ENCODE measurements at regions not wholly inside any gene's neighbourhood (a gene's known extent, or its start where the extent isn't known, plus 50 kb on each side); places are given as distances from the start of the nearest gene placed in this dataset.

DNA sequence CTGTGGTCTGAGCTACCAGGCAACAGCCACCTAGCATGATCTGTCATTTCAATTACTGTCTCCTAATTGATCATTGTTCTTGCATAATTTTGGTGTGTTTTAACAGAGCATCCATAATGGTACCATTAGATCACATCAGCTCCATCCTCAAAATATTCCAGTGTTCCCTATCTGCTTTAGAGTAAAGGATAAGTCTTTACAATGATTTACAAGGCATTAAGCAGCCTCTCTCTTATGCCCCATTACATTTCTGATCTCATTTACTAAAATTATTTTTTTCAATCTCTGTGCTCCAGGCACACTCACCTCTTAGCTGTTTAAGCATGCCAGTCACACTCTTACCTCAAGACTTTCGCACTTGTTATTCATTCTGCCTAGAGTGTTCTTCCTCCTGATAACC is 389.9 kb upstream of the PTPRD start:
- no peak for DNase-seq

DNA sequence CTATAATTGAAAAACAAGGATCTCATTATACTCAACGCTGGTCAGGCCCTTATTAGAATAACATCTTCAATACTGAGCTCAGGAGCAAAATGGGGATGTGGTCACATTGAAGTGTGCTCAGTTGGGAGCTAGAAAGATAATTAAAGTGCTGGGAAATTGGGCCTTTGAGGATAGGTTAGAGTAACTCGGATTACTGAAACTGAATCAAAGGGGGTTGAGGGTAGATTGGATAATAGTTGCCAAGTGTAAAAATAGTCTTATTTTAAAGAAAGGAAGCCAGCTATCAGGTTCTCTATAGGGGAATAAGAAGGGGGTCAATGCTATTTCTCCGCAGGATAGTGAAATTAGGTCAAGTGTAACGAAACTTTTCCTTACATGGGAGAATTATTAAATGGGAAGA is 391.0 kb upstream of the PTPRD start:
- no peak for DNase-seq

DNA sequence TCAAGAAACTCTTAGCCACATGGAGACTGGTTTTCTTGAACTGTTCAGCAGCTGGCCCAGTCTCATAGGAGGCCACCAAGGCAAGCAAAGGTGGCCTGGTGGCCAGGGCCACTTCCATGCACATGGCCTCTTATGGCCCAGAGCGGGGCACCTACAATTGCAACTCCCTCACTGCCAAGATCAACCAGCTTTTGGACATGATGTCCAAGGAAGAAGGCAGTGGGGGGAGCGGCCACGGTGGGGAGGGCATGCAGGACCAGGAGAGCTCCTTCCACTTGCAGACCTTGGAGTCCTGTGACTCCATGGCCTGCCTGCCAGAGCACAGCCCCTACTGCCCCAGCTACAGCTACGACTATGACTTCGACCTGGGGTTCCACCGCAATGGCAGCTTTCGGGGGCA is 398.9 kb upstream of the PTPRD start:
- no peak for DNase-seq

DNA sequence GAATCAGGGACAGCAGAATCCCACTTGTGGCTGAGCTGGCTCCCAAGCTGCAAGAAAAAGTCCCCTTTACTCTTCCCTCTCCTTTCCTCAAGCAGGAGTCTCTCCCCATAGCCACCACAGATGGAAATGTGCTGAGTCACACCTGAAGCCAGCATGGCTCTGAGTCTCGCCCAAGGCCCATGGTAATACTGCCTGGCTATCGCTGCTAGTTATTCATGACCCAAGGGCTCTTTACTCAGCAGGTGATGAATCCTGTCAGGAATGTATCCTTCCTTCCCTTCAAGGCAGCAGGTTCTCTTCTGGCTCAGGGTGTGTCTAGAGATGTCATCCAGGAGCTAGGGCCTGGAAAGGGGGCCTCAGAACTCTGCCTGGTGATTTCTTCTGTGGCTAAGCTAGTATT is 403.3 kb upstream of the PTPRD start:
- DNase-seq: no peak

DNA sequence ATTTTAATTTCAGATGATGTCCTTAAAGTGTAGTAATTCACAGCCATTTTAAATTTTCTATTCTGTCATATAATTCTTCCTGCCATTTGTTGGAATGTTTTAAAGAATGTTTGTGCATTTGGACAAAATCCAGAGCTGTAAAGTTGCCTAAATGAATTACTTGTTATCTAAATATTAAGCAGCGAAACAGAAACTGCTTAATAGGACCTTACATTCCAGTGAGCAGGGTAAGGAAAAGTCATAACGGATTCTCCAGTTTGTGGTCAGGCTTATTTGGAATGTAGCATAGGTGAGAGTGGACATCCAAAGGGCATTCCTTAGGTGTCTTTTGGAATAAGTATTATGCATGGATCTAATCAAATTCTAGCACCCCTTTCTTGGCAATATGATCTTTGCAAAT is 410.4 kb upstream of the PTPRD start:
- DNase-seq: no peak

DNA sequence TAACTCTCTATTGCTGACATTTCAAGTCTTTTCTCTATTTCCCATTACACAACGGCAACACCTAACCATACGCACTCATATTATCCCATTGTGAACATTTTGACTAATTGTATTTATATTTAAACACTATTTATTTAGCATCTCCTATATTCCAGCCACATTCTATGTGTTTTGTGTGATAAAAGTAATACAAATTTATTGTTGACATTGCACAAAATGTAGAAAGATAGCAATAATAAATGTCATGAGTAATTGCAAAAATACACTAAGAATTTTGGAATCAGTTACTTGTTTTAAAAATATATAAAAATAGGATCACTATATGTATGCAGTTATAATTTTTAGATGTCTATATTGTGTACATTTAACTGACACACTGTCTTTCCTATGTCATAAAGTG is 413.0 kb upstream of the PTPRD start:
- no peak for DNase-seq

DNA sequence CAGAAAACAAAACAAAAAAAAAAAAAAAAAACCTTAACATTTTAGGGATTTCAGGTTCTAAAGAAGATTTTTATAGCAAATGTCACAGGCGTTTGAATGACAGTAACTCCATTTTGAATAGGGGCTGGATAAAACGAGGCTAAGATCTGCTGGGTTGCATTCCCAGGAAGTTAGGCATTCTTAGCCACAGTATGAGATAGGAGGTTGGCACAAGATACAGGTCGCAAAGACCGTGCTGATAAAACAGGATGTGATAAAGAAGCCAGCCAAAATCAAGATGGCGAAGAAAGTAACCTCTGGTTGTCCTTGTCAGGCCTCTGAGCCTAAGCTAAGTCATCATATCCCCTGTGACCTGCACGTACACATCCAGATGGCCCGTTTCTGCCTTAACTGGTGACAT is 425.6 kb upstream of the PTPRD start:
- no peak for DNase-seq

DNA sequence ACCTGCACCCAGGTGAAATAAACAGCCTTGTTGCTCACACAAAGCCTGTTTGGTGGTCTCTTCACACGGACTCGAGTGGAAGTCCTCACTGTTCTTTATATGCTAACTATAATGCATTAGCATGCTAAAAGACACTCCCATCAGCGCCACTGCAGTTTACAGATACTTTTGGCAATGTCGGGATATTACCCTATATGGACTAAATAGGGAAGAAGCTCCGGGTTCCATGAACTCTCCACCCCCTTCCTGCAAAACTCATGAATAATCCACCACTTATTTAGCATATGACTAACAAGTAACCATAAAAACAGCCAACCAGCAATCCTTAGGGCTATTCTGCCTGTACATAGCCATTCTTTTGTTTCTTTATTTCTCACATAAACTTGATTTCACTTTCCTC is 426.2 kb upstream of the PTPRD start:
- DNase-seq: no peak

DNA sequence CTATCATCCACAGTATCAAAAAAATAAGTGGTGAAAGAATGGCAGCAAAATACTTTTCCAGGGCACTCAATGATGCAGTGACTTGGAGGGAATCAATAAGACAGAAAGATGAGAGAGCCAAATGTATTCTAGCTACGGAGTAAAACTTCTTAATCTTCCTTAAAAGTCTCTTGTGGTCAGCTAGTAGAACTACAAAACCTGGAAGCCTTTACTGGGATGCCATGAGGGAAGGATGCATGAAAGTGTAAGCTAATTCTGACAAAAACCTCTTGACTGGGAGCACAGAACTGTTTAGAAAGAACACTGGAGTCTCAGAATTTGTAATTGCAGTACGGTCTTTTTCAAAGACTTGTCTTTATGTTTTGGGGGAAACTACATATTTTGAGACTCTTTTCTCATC is 432.8 kb upstream of the PTPRD start:
- no peak for DNase-seq

DNA sequence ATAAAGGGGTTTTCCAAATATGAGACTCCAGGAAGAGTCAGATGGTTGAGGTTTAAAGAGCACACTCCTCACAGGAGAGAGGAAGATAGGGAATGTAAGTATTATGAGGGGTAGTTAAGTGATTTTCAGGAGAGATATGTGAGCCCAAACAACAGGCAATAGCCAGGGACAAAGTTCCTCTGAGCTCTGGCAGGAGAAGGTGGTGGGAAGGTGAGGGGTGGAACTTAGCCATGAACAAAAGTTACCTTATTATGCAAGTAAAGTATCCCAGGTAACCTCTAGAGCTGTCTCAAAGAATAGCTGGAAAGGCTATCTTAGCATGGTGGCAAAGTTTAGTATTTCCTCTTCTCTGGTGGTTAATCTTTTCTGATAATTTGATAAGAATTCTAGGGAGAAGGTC is 450.5 kb upstream of the PTPRD start:
- DNase-seq: no peak

DNA sequence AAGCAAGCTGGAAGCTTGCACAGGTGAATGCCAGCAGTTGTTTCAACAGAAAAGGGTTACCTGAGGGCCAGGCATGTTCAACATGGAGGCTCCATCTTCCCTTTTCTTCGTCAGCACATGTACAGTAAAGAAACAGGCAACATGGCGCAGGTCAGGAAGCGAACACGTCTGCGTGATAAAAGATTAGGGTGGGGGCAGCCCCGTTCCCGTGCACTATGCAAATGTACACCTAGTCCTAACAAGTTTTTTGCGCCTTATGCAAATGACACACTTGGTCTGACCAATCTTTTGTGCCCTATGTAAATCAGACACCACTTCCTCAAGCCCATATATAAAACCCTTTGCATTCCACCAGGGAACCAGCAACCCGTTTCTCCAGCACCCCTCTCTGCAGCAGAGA is 452.1 kb upstream of the PTPRD start:
- DNase-seq: no peak

DNA sequence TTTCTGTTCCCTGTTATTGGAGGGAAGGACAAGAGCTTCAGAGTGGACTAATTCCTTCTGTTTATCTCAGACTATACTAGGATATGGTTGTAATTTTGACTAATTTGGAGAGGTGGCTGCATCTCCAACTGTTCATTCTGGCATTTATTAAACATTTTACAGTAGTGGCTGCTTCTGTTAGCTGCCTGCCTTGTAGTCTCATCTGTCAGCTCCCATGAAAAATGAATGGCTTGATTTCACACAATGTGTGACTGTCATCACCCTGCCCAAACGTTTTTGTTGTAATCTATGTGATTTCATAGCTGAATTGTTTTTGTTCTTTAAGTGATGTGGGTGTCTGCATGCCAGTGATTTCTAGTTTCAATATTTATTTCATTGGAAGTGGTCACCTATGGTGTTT is 459.4 kb upstream of the PTPRD start:
- DNase-seq: no peak

DNA sequence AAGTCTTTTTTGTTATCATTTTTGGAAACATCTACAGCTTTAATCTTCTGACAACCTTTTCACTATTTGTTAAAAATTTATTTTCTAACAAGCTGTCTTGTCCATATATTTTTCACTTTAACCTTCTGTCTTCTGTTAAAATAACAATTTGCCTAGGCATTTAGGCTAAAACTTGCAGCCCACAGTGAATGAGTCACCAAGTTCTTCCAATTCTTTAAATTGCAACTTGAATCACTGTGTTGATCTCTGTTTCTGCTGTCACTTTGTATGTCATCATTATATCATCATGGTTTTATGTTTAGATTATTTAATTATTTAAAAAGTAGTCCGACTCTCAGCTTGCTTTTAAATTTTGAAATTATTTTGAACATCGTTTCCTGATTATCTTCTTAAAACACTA is 473.8 kb upstream of the PTPRD start:
- no peak for DNase-seq

DNA sequence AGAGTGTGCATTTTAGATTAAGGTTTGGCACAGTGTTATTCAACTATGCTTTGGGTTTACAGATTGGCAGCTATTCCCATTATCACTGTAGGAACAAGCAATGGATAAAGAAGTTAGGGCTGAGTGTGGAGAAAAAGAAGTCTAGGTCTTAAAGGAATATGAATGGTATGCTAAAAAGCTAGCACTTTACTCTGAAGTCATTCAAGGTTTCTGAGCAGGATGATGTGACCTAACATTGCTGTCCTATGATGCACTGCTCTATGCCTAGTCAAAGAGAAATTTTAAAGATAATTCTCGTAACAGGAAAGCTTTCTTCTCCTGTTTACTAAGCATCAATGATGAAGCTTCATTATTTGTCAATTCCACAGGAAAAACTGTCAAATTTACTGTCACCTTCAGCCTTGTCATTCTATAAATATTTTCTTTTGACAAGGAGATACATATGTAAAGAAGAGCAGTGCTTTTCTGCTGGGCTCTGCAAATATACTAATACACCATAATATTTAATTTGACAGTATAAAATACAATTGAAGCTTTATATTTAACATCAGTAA is 476.1 kb upstream of the PTPRD start:
- no peak for DNase-seq

DNA sequence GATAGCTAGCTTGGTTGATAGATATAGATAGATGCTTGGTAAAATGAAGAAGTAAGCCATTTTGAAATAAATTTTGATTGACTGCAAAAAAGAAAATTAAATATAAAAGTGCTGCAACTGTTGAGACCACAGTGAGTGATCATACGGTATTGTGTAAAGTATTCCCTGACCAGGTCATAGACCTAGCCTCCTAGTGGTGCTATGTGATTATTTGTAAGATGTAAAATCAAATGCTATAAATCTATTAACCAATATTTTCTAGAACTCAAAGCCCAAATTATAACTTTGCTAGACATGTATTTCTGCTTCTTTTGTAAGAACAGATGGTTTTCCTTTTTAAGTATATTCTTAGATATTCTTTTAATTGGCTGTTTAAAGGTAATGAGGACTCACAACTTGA is 480.2 kb upstream of the PTPRD start:
- DNase-seq: no peak

DNA sequence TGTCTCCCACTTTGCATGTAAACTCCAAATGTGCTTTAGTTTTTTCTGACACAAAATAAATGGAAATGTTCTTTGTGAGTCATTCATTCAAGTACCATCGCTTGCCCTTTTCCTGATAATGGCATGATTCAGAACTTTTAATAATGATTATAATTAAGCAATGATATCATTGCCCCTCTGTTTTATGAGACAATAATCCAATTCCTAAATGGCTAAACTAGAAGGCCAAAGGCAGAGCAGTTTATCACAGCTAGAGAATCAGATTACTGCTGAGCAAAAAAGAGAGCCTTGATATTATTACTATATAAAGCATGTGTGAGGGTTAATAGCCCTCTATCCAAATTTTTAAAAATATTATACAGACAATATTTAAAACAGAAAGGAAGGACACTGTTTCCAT is 484.2 kb upstream of the PTPRD start:
- DNase-seq: no peak

DNA sequence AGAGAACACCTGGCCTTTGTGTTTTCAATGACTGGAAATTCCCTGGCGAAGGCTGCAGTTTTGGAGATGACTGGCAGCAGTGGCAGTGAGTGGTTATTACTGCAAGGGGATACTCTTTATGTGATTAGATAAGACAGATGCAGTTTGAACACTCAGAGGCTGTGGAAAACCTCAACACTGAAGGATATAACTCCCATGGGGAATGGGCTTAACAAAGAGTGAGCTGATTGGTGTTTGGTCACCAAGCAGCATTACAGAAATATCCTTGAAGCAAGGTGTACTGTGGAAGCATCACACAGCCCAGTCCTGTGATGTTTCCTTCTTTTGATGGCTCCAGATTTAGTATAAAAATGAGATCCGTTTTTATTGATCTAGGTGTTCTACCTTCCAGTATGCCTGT is 490.7 kb upstream of the PTPRD start:
- no peak for DNase-seq

DNA sequence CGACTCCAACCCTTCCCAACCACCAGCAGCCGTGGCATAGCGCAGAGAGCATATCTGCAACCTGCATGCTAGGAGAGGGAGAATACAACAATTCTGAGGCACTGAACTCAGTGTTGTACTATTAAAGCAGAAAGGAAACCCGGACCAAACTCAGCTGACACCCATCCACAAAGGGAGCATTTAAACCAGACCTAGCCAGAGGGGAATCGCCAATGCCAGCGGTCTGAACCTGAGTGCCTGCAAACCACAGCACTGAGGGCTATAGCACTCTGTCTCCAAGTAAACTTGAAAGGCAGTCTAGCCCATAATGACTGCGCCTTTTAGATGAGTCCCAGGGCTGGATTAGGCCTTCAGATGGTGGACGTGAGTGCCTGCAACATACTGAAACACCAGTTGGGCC is 494.4 kb upstream of the PTPRD start:
- no peak for DNase-seq

DNA sequence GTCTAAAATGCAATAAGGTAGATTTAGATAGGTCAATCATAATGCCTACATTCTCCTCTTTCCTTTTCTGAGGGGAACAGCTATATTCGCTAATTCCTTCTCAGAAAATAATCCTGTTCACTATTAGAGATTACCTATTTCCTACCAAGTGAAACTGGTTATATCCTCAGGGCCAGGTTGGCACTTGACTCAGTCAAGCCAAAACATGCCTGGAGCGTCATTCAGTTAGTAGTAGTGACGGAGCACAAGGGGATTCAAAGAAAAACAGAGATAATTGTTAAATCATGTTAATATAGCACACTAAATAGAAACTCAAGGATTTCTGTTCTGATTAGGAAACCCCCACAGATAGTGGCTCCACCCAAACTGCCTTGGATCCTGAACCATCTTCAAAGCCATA is 515.4 kb upstream of the PTPRD start:
- no peak for DNase-seq

DNA sequence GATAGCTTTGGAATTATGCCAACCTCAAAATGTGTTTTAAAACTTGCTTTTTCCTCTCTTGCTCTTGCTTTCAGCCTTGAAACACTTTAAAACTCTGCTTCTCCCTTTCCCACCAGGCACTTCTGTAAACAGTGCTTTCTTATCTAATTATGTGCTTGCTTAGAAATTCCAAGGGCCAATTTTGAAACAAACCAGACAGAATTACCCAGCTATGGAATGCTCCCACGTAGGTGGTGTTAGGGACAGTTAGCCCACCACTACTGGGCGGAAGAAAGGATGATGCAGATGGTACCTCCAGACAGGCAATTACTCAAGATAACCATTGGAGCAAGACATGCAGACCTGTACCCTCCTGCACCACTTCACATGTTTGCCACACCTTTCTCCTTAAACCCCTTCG is 523.0 kb upstream of the PTPRD start:
- DNase-seq: no peak

DNA sequence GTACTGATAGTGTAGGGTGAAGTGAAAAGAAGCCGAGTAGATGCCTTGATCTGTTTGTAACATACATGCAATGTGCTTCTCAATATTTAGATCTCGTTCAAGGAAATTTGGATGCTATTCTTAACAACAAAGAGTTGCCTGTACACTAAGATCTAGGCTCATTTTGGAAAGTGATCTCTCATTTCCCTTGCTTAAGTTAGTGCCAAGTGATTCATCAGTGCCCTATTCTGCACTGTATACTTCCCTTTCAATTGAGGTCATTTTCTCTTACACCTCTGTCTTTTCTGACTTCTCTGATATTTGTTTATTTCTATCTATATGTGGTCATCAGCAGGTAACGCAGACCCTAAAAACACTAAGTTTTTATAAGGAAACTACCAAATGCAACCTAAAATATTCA is 528.6 kb upstream of the PTPRD start:
- no peak for DNase-seq

DNA sequence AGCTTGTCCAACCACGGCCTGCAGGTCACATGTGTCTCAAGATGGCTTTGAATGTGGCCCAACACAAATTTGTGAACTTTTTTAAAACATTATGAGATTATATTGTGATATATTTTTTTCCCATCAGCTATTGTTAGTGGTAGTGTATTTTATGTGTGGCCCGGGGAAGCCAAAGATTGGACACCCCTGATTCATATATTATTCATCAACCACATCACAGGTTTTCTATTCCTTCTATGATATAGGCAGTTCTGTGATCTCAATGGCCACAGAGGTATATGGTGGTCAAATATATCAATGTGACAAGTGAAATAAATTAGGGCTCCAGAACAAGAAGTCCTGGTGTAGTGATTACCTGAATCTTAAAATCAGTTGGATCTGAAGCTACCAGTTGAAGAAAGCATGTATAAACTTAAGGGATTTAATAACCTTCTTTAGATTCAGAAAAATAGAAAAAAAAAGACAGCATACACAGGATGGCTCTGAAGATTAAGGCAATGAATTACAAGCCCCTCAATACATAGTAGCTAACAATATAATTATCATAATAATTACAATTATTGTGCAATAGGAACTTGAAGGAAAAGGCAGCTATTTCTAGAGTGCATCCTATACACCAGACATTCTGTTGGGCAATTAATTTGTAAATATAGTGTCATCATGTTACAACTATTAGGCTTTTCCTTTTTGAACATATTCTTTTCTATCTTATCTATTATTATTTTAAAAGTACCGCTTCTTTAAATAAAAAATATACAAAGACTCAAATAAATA is 530.4 kb upstream of the PTPRD start:
- DNase-seq: no peak

DNA sequence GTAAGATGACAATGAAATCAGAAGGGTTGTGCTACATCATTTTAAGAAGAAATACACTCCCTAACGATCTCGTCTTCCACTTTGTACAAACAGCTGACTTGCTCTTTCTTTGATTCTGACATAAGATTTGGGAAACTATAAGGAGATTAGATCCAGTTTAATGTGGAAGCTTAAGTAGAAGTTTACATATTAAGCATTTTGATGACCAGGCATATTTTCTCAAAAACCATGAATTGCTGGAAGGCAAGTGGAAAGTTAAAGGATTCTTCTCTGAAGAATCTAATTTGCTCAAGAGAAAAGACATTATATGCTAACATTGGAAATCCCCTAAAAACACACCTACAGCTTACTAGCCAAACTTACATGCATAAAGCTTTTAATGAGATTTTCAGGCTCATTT is 531.9 kb upstream of the PTPRD start:
- no peak for DNase-seq

DNA sequence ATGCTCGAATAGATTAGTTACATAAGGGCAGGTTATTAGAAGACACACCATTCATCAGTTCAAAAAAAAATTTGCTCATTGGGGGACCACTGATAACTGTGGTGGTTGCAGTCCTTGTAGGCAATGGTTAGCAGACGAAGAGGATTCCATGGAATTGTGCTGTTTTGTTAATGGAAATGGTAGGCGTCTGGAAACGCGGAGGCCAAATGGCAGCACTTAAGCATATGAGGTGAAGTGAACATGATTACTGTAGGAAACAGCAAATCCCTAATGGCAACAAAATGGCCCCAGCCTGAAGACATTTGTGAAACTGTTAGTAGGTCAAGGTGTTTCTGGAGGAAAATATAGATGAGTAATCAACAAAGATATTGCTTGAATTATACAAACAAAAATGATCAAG is 535.4 kb upstream of the PTPRD start:
- no peak for DNase-seq

DNA sequence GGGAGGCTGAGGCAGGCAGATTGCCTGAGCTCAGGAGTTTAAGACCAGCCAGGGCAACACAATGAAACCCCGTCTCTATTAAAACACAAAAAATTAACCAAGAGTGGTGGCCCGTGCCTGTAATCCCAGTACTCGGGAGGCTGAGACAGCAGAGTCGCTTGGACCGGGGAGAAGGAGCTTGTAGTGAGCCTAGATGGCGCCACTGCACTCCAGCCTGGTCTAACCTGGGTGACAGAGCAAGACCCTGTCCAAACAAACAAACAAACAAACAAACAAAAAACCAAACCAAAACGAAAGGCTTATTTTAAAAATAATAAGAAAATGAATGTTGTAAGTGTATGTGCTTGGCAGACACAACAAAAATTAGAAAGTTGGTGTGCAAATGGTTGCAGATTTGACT is 536.3 kb upstream of the PTPRD start:
- no peak for DNase-seq

Measured in C1 segment of cervical spinal cord (tissue), 14 donors.